AG04449 (cell line): ENCODE measurements at regions not wholly inside any gene's neighbourhood (a gene's known extent, or its start where the extent isn't known, plus 50 kb on each side); places are given as distances from the start of the nearest gene placed in this dataset.
"Not testable (repeated sequence)": the region's sequence is repeated elsewhere in the genome, so short reads cannot be mapped to it uniquely, and the experiment has no call there.

ENCODE experiments used
- CTCF ChIA-PET: fragments of 350-600 bp; formaldehyde crosslinking; extraction: SDS; loops from one replicate; lab custom pipeline; 2021; ENCODE audit warnings: antibody characterized with exemption; lab: Yijun Ruan, JAX
- POLR2A ChIA-PET: fragments of 400-600, 350-600 bp; formaldehyde crosslinking; extraction: SDS; loops from one replicate; lab custom pipeline; 2020; ENCODE audit warnings: antibody characterized with exemption, inconsistent platforms; lab: Yijun Ruan, JAX
- DNase-seq: peaks from one replicate; pipeline ENCODE4 v3.0.0-alpha.2; 2010; ENCODE audit warnings: low read depth, low spot score
- H3K4me3 ChIP-seq: 2 replicates; pipeline ENCODE4 v1.5.1; 2011; ENCODE audit warnings: low read depth, mild to moderate bottlenecking, control low read depth, low read length
- CTCF ChIP-seq: IDR thresholded peaks from one replicate; pipeline ENCODE4 v1.5.1; 2011; ENCODE audit warnings: mild to moderate bottlenecking, moderate library complexity, low read length, control low read depth, inconsistent platforms; ENCODE audit not compliant: insufficient read depth; ENCODE audit errors: missing control alignments

DNA sequence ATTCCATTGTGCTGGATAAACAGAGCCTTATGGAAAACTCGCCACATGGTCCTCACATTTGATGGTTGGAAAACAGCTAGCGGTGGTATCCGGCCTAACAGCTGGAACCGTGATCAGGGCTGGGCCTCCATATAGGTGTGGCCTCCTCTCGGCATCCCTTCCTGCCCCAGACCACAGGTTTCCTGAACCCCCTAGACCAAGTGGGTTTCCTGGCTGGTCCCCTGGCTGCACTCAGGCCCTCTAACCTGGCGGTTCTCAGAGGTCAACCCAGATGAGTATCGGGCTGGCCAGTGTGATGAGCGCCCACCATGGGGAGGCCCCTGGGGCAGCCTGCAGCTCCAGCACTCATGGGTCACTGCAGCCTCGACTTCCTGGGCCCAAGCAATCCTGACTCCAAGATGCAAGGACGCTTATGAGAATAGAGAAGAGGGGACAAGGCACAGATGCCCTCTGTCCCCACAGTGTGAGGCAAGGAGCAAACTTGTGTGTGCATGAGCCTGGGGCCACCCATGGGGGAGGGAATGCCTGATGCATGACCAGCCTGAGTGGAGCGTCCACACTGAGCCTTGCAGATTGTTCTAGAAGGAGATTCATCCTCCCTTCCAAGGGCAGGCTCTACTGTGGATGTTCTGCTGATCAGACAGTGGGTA lies 53.4 kb upstream of the WNT7B start:
- H3K4me3 ChIP-seq: no peak overlapping the region
- no peak for TF ChIP-seq CTCF
- CTCF ChIA-PET: interaction anchor here (0.9 to 4.8 kb wide), 3 partner anchors 9 to 24 kb away, joined by 3 to 29 read pairs (median 7); no protein-coding TSS in a partner anchor
- no peak for DNase-seq
- POLR2A ChIA-PET: no interaction called here

- no peak overlapping the region for H3K4me3 ChIP-seq
Measured at GRCh38 chr22:46031066-46031465, 54.1 kb upstream of the WNT7B start.

GRCh38 chr22:46031557-46031956 lies 54.6 kb upstream of the WNT7B start:
- no peak overlapping the region for H3K4me3 ChIP-seq
- ChIA-PET POLR2A (no interaction called here), CTCF (interaction anchor here (1.0 to 1.8 kb wide), 2 partner anchors 24 to 26 kb away, joined by 3 to 7 read pairs; no protein-coding TSS in a partner anchor)
- TF ChIP-seq CTCF: no peak
- no peak for DNase-seq

More at GRCh38 chr22:46031066-46031465, 54.1 kb upstream of the WNT7B start:
- TF ChIP-seq CTCF: no peak
- POLR2A ChIA-PET: no interaction called here
- no peak for DNase-seq
- CTCF ChIA-PET: interaction anchor here (0.9 to 1.8 kb wide), 3 partner anchors 9 to 25 kb away, joined by 3 to 7 read pairs (median 3); no protein-coding TSS in a partner anchor

DNA sequence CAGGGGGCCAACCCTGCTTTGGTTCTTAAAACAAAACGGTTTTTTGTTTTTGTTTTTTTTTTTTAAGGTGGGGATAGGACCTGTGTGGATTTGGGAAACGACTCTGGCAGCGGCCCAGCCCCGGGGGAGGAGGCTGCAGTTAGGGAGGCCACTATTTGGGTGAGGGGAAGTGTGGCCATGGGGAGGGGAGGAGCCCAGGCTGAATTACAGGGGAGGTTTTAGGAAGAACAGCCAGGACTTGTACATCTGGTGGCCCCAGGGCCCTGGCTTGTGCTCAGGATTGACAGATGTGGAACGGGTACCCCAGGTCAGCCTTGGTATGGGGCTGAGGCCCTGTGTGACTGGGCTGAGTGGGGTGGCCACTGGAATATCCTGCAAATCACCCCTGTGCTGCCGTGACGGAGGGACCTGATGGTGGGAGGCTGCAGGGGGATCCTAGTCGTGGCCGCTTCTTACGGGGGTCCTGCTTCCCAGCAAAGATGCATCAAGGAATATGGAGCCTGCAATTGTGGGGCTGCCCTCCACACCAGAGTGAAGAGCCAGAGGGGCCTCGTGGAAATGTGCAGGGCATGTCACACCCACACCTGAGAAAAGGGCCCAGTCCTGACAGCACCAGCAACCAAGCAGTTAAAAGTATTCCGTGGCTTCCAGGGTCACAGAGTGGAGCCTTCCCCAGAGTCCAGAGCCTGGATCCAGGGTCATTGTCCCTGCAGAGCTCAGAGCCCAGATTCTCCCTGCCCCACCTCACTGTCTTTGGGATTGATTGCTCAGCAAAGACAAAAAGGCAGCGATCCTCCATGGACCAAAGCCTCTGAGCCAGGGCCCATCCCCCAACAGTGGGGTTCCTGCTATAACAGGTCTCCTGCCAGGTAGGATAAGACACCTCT lies 55.2 kb upstream of the WNT7B start:
- DNase-seq: no peak
- ChIA-PET POLR2A (no interaction called here), CTCF (interaction anchor here (1.0 to 2.5 kb wide), 3 partner anchors 24 to 26 kb away, joined by 3 to 14 read pairs (median 7); no protein-coding TSS in a partner anchor)
- no peak for TF ChIP-seq CTCF
- no peak overlapping the region for H3K4me3 ChIP-seq

GRCh38 chr22:46033256-46034200 lies 56.6 kb upstream of the WNT7B start:
- DNase-seq: no peak
- ChIA-PET POLR2A (no interaction called here), CTCF (interaction anchor here (1.1 to 3.1 kb wide), 6 partner anchors 16 to 83 kb away, joined by 3 to 15 read pairs (median 4); no protein-coding TSS in a partner anchor)
- no peak for TF ChIP-seq CTCF
- no peak overlapping the region for H3K4me3 ChIP-seq

- DNase-seq, H3K4me3 ChIP-seq: not testable (repeated sequence)
- POLR2A ChIA-PET: interaction anchor here (0.7 kb wide), 1 partner anchor 46 kb away, joined by 3 read pairs; no protein-coding TSS in a partner anchor
- CTCF ChIA-PET: interaction anchor here (1.1 to 3.1 kb wide), 7 partner anchors 8 to 83 kb away, joined by 3 to 15 read pairs (median 3); no protein-coding TSS in a partner anchor
Measured at GRCh38 chr22:46034480-46034879, 57.5 kb upstream of the WNT7B start.
